ENCODE measurements at regions not wholly inside any gene's neighbourhood (a gene's known extent, or its start where the extent isn't known, plus 50 kb on each side); places are given as distances from the start of the nearest gene placed in this dataset.

DNA sequence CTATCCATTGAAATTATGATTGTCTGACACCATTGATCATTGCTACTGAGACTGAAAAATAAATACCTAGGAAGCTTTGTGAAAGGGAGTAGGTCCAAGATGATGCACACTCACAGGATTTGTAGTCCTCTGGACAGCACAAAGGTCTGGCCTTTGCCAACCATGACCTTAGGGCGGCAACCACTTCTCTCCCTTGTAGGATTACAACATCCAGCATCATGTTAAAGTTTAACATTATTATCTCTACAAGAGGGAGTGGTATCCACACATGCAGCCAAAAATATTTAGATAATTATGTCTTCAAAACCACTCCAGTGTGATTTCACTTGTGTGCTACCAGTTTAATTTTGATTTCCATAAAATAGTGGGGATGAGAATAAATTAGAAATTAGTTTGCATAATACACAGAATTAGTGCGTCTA is 51.1 kb upstream of the NHSL1 start:
- peaks cover 29% of the 10 kb centered on the region for H3K27me3 Mint-ChIP-seq
- H3K9me3 Mint-ChIP-seq: no peaks in the 10 kb centered on the region
- no peak overlapping the region for H3K4me3 Mint-ChIP-seq
- H3K27ac Mint-ChIP-seq: no peak overlapping the region
- H3K36me3 Mint-ChIP-seq (ENCODE audit: low read depth): no peaks in the 10 kb centered on the region
- H3K4me1 Mint-ChIP-seq: no peaks in the 10 kb centered on the region
- no peak for ATAC-seq (replicated peaks)

DNA sequence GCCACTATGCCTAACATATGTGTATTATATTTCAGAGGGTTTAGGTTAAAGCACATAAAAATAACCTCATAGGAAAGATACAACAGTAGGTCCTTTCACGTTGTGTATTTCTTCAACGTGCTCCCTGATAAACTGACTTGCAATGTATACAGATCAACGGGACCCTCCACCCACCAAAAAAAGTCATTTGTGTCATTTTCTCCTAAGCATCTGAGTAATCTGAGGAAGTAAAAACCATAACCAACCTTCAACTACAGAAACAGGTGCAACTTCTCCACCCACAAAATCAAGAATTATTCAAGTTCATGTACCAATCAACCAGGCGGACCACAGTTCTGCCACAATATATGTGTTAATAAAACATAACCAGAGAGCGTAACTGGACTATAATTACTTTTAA is 54.9 kb upstream of the NHSL1 start:
- Mint-ChIP-seq H3K4me1 (no peaks in the 10 kb centered on the region), H3K9me3 (no peaks in the 10 kb centered on the region), H3K36me3 (ENCODE audit: low read depth) (no peaks in the 10 kb centered on the region), H3K27ac (no peak overlapping the region), H3K4me3 (no peak overlapping the region), H3K27me3 (peaks cover 20% of the 10 kb centered on the region)
- ATAC-seq (replicated peaks): no peak

DNA sequence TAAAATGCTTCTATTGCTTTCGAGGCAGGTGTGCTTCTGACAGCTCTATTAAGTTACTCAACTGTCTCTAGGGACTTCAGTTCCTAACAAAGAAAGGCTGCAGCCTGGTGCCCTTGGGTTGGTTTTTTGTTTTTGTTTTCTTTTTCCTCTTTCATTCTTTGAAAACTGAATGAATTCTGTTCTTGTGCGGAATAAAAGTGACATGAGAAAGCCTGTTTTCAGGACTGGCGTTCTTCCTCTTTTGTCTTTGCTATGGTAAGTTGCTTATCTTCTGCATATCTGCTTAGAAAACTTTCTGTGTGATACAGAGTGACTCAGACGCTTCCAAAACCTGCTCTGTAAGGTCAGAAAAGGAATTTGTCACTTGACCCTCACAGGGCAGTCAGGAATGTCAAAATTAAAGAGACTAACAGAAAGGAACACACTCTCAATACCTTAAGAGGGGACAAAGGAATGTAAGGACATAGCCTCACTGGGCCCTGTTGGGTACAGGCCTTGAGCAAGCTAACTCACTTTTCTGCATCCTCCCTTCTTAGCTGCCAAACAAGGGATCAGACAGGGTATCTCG is 56.2 kb upstream of the NHSL1 start:
- Mint-ChIP-seq H3K27me3 (peaks cover 19% of the 10 kb centered on the region), H3K27ac (no peak overlapping the region), H3K9me3 (no peaks in the 10 kb centered on the region), H3K4me3 (no peak overlapping the region), H3K4me1 (no peaks in the 10 kb centered on the region), H3K36me3 (ENCODE audit: low read depth) (no peaks in the 10 kb centered on the region)
- no peak for ATAC-seq (replicated peaks)

DNA sequence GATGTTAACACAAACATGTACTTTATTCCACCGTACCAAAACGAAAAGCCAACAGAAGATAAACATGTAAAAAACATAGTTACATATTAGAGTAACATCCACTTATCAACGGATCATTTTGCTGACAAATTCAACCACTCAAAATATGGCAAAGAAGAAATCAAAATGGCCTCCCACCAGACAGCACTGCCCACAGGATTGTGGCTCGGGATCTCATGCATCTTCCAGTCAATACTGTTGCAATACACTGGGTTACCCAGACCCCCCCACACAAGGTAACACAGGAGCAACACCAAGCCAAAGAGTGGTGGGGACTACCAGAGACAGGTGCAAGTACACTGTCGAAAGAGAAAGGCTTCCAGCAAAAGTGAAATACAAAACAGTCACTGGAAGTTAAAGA is 57.9 kb upstream of the NHSL1 start:
- peaks cover 26% of the 10 kb centered on the region for H3K27me3 Mint-ChIP-seq

DNA sequence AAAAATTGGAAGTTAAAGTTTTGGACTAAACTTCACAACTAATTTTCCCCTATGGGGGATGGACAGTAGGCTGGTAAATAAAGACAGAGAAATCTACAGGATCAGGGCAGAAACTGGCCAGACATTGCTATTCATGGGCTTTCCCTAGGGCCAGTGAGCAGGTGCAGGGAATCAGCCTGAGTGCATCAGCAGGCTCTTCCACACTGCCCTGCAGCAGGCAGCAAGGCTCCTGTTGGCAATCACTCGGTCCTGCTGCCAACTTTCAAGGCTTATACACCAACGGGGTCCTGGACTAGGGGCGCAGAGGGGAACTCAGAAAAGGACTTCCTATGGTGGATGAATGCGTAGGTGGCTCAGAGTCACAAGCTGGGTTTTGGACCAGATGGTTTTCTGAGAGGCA is 59.8 kb upstream of the NHSL1 start:
- no peak for ATAC-seq (replicated peaks)
- Mint-ChIP-seq H3K27ac (no peak overlapping the region), H3K4me3 (no peak overlapping the region), H3K4me1 (no peaks in the 10 kb centered on the region), H3K9me3 (no peaks in the 10 kb centered on the region), H3K36me3 (ENCODE audit: low read depth) (no peaks in the 10 kb centered on the region), H3K27me3 (peaks cover 25% of the 10 kb centered on the region)

More for the DNA sequence above, 57.9 kb upstream of the NHSL1 start:
- H3K4me3 Mint-ChIP-seq: no peak overlapping the region
- H3K9me3 Mint-ChIP-seq: no peaks in the 10 kb centered on the region
- H3K27ac Mint-ChIP-seq: no peak overlapping the region
- no peaks in the 10 kb centered on the region for H3K4me1 Mint-ChIP-seq
- H3K36me3 Mint-ChIP-seq (ENCODE audit: low read depth): no peaks in the 10 kb centered on the region
- ATAC-seq (replicated peaks): no peak

DNA sequence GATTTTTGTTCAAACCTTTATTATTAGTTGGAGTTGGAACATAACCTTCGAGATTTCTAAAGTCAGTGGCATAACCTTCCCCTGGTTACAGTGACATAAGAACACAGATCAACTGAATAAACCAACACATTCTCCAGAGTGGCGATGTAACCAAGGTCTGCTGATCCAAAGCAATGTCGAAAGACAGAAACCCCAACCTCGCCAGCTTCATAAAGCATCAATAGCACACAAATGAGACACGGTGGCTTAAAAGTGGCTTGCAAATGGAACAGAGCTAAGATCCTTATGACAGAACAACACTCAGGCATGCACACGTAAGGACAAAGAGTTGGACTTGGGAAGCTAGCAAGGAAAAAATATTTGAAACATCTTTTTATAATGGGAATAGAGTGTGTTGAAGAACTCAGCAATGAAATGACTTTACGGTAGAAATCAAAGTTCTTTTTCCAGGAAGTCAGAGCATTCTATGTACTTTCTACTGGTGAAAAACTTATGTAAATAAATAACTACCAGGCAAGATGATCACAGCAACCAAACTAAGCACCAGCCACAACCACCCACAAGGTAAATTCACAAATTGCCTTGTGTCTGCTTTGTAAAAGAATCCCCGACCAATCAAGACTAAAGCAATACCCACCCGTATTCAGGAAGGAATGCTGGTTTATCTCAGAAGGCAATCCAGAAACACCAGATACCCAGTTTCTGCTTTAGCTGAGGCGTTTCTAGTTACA is 61.0 kb upstream of the NHSL1 start:
- Mint-ChIP-seq H3K9me3 (no peaks in the 10 kb centered on the region), H3K4me1 (no peaks in the 10 kb centered on the region), H3K36me3 (ENCODE audit: low read depth) (no peaks in the 10 kb centered on the region), H3K27ac (no peak overlapping the region), H3K27me3 (peaks cover 27% of the 10 kb centered on the region), H3K4me3 (no peak overlapping the region)
- ATAC-seq (replicated peaks): no peak

DNA sequence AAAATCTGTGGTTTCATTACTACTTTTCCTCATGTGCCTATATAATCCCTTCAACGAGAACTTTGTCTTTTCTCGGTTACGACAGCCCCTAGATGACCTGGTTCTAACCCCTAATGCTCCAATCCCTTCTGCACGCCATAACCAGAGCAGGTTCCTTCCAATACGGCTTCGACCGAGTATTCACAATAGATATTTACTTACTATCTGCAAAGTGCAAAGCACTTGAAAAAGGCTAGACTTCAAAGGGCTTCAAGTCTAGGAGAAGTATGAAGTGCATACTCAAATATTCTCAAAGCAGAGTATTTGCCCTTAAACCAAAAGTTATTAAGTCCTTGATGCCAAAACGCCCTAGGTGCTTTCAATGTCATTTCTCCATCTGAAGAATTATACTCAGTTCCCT is 63.4 kb upstream of the NHSL1 start:
- no peak for ATAC-seq (replicated peaks)
- H3K27ac Mint-ChIP-seq: no peak overlapping the region
- H3K4me1 Mint-ChIP-seq: no peaks in the 10 kb centered on the region
- H3K36me3 Mint-ChIP-seq (ENCODE audit: low read depth): no peaks in the 10 kb centered on the region
- H3K9me3 Mint-ChIP-seq: no peaks in the 10 kb centered on the region
- H3K27me3 Mint-ChIP-seq: peaks cover 29% of the 10 kb centered on the region
- H3K4me3 Mint-ChIP-seq: no peak overlapping the region

DNA sequence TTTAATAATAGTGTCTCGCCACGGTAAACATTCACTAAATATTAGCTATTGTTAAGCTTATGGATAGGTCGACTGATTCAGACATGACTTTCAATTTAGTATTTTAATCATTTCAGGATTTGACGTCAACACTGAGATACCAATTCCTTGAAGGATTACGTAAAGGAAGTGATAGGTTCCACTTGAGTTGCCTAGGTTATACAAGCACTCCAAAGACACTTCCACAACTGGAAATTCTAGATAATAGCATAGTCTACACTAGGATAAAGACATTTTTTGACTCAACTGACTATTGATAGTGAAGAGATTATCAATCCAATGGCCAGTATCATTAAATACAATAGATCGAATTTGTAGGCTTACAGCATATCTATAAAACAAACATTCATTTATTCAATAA is 63.9 kb upstream of the NHSL1 start:
- H3K4me3 Mint-ChIP-seq: no peak overlapping the region
- H3K9me3 Mint-ChIP-seq: no peaks in the 10 kb centered on the region
- H3K27me3 Mint-ChIP-seq: peaks cover 29% of the 10 kb centered on the region
- H3K27ac Mint-ChIP-seq: no peak overlapping the region
- ATAC-seq (replicated peaks): no peak
- no peaks in the 10 kb centered on the region for H3K4me1 Mint-ChIP-seq
- no peaks in the 10 kb centered on the region for H3K36me3 Mint-ChIP-seq (ENCODE audit: low read depth)

DNA sequence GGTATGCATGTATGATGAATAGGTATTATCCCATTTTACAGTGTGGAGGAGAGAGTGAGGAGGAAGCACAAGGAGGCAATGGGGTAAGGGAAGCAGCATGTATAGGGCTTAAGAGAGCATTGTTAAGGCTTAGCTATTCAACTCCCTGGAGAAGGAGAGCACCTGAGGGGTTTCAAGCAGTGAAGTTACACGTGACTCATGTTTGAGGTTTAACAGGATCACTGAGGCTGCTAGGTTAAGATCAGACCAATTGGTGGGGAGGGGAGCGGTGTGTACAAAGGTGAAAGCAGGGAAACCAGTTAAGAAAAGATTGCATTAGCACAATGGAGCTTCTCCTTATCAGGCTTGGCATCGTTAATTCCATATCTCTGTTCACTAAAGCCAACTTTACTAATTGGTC is 64.4 kb upstream of the NHSL1 start:
- Mint-ChIP-seq H3K27me3 (peaks cover 29% of the 10 kb centered on the region), H3K4me3 (no peak overlapping the region), H3K36me3 (ENCODE audit: low read depth) (no peaks in the 10 kb centered on the region), H3K9me3 (no peaks in the 10 kb centered on the region), H3K4me1 (no peaks in the 10 kb centered on the region), H3K27ac (no peak overlapping the region)
- ATAC-seq (replicated peaks): no peak

DNA sequence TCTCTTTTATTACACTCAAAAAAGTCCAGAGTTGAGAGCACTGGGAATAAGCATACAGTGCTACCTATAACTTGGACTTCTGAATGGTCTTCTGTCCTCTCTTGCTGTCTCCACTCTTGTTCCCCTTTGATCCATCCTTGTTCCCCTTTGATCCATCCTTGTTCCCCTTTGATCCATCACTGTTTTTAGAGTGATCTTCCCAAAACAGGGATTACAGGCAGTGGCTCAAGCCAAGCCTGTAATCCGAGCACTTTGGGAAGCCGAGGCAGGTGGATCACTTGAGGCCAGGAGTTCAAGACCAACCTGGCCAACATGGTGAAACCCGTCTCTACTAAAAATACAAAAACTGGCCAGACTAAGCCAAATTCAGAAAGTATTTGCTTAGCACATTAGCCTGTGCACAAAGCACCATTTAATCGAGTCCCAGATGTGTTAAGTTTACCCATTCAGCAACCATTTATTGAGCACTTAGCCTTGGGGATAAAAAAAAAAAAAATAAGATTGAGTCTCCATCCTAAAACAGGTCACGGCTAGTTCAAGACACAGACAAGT is 65.0 kb upstream of the NHSL1 start:
- no peaks in the 10 kb centered on the region for H3K9me3 Mint-ChIP-seq
- ATAC-seq (replicated peaks): no peak
- H3K27ac Mint-ChIP-seq: no peak overlapping the region
- no peaks in the 10 kb centered on the region for H3K36me3 Mint-ChIP-seq (ENCODE audit: low read depth)
- peaks cover 29% of the 10 kb centered on the region for H3K27me3 Mint-ChIP-seq
- H3K4me1 Mint-ChIP-seq: no peaks in the 10 kb centered on the region
- no peak overlapping the region for H3K4me3 Mint-ChIP-seq

DNA sequence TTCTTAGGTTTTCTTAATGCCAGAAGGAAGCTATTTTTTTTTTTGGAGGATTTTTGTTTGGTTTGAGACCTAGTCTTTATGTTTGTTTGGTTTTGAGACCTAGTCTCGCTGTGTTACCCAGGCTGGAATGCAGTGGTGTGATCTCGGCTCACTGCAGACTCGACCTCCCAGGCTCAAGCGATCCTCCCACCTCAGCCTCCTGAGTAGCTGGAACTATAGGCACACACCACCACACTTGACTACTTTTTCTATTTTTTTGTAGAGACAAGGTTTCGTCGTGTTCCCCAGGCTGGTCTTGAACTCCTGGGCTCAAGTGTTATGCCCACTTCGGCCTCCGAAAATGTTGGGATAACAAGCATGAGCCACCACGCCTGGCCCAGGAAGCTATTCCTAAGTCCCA is 67.8 kb upstream of the NHSL1 start:
- Mint-ChIP-seq H3K4me3 (no peak overlapping the region), H3K27me3 (peaks cover 16% of the 10 kb centered on the region), H3K36me3 (ENCODE audit: low read depth) (no peaks in the 10 kb centered on the region), H3K27ac (no peak overlapping the region), H3K9me3 (no peaks in the 10 kb centered on the region), H3K4me1 (no peaks in the 10 kb centered on the region)
- ATAC-seq (replicated peaks): no peak

DNA sequence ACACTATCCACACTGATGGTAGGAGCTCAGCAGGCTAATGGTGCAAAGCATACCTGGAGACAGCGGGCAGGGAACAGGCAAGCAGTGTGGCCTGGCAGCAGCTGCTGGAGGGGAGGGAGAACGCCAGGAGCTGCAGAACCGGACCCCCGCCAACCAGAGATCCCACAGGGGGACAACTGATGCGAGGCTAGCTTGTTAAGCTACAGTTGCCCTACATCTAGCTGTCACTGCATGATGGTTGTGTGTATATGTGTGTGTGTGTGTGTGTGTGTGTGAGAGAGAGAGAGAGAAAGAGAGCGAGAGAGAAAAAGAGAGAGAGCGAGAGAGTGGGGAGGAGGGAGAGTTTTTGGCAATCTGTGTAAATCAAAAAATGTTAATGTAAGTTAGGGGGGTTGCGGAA is 69.7 kb upstream of the NHSL1 start:
- no peaks in the 10 kb centered on the region for H3K36me3 Mint-ChIP-seq (ENCODE audit: low read depth)
- no peaks in the 10 kb centered on the region for H3K4me1 Mint-ChIP-seq
- peaks cover 12% of the 10 kb centered on the region for H3K27me3 Mint-ChIP-seq
- H3K4me3 Mint-ChIP-seq: no peak overlapping the region
- ATAC-seq (replicated peaks): no peak
- no peaks in the 10 kb centered on the region for H3K9me3 Mint-ChIP-seq
- H3K27ac Mint-ChIP-seq: no peak overlapping the region

DNA sequence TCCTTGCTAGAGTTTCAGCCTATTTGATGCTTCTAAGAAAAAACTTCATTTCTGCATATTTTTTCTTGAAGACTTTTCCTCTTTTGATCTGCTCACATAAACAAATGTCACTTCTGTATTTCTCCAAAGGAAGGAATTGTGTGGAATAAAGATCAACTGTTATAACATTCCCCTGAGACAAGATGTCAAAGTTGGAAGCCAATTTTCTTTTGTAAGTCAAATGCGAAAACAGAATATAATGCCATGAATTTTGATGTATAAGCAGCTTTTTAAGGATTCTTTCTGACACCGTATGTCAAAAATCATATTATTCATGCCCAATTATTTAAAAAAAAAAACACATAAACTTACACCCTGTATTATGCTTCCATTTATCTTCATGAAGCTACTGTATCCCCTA is 70.3 kb upstream of the NHSL1 start:
- Mint-ChIP-seq H3K27me3 (peaks cover 11% of the 10 kb centered on the region), H3K27ac (no peak overlapping the region), H3K4me1 (no peaks in the 10 kb centered on the region), H3K9me3 (no peaks in the 10 kb centered on the region), H3K36me3 (ENCODE audit: low read depth) (no peaks in the 10 kb centered on the region), H3K4me3 (no peak overlapping the region)
- no peak for ATAC-seq (replicated peaks)

DNA sequence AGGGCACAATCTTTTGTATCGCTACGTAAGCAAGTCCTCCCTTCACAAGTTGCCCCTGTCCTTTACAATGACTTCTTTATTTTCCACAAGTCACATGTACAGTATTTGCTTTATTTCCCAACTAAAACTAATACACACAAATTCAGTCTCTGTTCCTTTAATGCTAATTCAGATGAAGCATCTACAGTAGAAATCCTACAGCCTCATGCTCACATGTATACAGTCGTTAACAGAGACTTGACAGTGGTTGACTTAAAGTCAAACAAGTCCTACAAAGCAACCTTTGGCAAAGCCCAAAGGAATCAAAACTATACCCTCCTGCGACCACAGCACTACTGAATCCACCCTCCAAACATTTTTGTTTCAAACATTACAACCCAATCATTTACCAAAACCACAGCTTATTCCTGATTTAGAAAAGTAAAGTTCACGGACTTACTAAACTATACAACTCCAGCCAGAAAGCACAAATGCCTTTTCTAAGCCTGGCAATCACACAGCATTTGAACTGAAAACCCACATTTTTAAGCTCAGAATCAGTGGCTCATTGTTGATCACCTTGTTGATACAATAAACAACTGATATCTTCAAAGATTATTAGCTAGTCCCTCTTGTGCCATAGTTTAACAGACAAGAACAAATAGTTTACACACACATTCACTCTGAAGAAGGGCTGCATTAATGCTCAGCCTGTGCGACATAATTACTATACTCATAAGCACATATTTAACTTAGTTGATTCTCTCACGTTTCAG is 70.9 kb upstream of the NHSL1 start:
- H3K4me1 Mint-ChIP-seq: no peaks in the 10 kb centered on the region
- no peak for ATAC-seq (replicated peaks)
- no peaks in the 10 kb centered on the region for H3K9me3 Mint-ChIP-seq
- H3K4me3 Mint-ChIP-seq: no peak overlapping the region
- no peak overlapping the region for H3K27ac Mint-ChIP-seq
- H3K36me3 Mint-ChIP-seq (ENCODE audit: low read depth): no peaks in the 10 kb centered on the region
- H3K27me3 Mint-ChIP-seq: peaks cover 7% of the 10 kb centered on the region

DNA sequence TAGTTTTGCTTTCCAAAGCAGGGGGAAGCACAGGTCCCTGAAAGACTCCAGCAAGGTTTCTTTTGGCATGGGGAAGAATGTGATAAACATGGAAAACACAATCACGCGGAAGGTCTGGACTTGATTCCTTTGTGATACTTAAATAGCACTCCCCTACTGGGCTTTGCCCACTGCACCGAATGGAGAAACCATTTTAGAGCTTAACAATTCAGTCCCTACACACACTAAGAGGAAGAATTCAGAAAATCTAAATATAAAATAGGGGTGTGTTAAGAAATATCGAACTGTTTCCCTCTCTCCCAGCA is 71.4 kb upstream of the NHSL1 start:
- H3K4me1 Mint-ChIP-seq: no peaks in the 10 kb centered on the region
- H3K27me3 Mint-ChIP-seq: peaks cover 4% of the 10 kb centered on the region
- H3K27ac Mint-ChIP-seq: no peak overlapping the region
- no peak for ATAC-seq (replicated peaks)
- H3K4me3 Mint-ChIP-seq: no peak overlapping the region
- no peaks in the 10 kb centered on the region for H3K36me3 Mint-ChIP-seq (ENCODE audit: low read depth)
- no peaks in the 10 kb centered on the region for H3K9me3 Mint-ChIP-seq
